ENCODE measurements at regions not wholly inside any gene's neighbourhood (a gene's known extent, or its start where the extent isn't known, plus 50 kb on each side); places are given as distances from the start of the nearest gene placed in this dataset.

GRCh38 chr18:35862119-35862640 is 110.3 kb upstream of the RMP24 start:
- TF ChIP-seq, protein P1, sequence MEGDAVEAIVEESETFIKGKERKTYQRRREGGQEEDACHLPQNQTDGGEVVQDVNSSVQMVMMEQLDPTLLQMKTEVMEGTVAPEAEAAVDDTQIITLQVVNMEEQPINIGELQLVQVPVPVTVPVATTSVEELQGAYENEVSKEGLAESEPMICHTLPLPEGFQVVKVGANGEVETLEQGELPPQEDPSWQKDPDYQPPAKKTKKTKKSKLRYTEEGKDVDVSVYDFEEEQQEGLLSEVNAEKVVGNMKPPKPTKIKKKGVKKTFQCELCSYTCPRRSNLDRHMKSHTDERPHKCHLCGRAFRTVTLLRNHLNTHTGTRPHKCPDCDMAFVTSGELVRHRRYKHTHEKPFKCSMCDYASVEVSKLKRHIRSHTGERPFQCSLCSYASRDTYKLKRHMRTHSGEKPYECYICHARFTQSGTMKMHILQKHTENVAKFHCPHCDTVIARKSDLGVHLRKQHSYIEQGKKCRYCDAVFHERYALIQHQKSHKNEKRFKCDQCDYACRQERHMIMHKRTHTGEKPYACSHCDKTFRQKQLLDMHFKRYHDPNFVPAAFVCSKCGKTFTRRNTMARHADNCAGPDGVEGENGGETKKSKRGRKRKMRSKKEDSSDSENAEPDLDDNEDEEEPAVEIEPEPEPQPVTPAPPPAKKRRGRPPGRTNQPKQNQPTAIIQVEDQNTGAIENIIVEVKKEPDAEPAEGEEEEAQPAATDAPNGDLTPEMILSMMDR (IDR thresholded peaks at IDR 0.05) = no peak
- H2AFZ ChIP-seq = peak overlapping the region; percentile 66
- H3K27ac ChIP-seq = peak overlapping the region; percentile 49
- no peaks in the 10 kb centered on the region for H3K36me3 ChIP-seq (ENCODE audit: control insufficient read depth, insufficient read depth, low read length)
- H3K4me3 ChIP-seq (ENCODE audit: low read depth, low read length) = no peak overlapping the region
- H3K4me2 ChIP-seq (ENCODE audit: low read length) = peak overlapping the region; percentile 47
- H3K27me3 ChIP-seq (ENCODE audit: control insufficient read depth, insufficient read depth, low read length) = no peaks in the 10 kb centered on the region
- no peaks in the 10 kb centered on the region for H3K79me2 ChIP-seq
- no peaks in the 10 kb centered on the region for H3K9me3 ChIP-seq (ENCODE audit: control insufficient read depth, low read length)
- no peak overlapping the region for H3K9ac ChIP-seq
- H3K4me1 ChIP-seq = peaks cover 13% of the 10 kb centered on the region

- Histone ChIP-seq H3K36me3 (ENCODE audit: control insufficient read depth, insufficient read depth, low read length) (no peaks in the 10 kb centered on the region), H3K4me2 (ENCODE audit: low read length) (no peak overlapping the region), H3K4me1 (peaks cover 13% of the 10 kb centered on the region), H3K4me3 (ENCODE audit: low read depth, low read length) (no peak overlapping the region), H3K27me3 (ENCODE audit: control insufficient read depth, insufficient read depth, low read length) (no peaks in the 10 kb centered on the region), H3K27ac (no peak overlapping the region), H3K9ac (no peak overlapping the region), H2AFZ (no peak overlapping the region), H3K9me3 (ENCODE audit: control insufficient read depth, low read length) (no peaks in the 10 kb centered on the region), H3K79me2 (no peaks in the 10 kb centered on the region)
- TF ChIP-seq, protein P1 (IDR thresholded peaks at IDR 0.05) = no peak
Measured at GRCh38 chr18:35864916-35865315, 107.6 kb upstream of the RMP24 start.

DNA sequence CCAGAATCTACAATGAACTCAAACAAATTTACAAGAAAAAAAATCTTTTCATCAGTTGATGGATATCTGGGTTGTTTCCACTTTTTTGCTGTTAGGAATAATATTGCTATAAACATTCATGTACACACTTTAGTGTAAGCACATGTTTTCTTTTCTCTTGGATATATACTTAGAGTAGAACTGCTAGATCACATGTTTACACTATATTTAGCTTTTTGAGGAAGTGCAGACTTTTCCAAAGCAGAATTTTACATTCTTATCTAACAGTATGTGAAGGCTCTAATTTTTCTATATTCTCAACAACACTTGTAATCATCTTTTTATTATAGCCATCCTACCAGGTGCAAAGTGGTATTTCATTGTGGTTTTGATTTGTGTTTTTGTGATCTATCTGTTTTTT is 103.6 kb upstream of the RMP24 start:
- no peaks in the 10 kb centered on the region for H3K27me3 ChIP-seq (ENCODE audit: control insufficient read depth, insufficient read depth, low read length)
- no peaks in the 10 kb centered on the region for H3K36me3 ChIP-seq (ENCODE audit: control insufficient read depth, insufficient read depth, low read length)
- no peaks in the 10 kb centered on the region for H3K79me2 ChIP-seq
- no peaks in the 10 kb centered on the region for H3K9me3 ChIP-seq (ENCODE audit: control insufficient read depth, low read length)
- TF ChIP-seq, protein P1 (IDR thresholded peaks at IDR 0.05) = no peak
- H3K4me3 ChIP-seq (ENCODE audit: low read depth, low read length) = no peak overlapping the region
- H2AFZ ChIP-seq = no peak overlapping the region
- H3K27ac ChIP-seq = no peak overlapping the region
- H3K4me2 ChIP-seq (ENCODE audit: low read length) = no peak overlapping the region
- H3K9ac ChIP-seq = no peak overlapping the region
- no peaks in the 10 kb centered on the region for H3K4me1 ChIP-seq

- Histone ChIP-seq H3K36me3 (ENCODE audit: control insufficient read depth, insufficient read depth, low read length) (no peaks in the 10 kb centered on the region), H2AFZ (no peak overlapping the region), H3K4me2 (ENCODE audit: low read length) (no peak overlapping the region), H3K9me3 (ENCODE audit: control insufficient read depth, low read length) (no peaks in the 10 kb centered on the region), H3K27me3 (ENCODE audit: control insufficient read depth, insufficient read depth, low read length) (no peaks in the 10 kb centered on the region), H3K79me2 (no peaks in the 10 kb centered on the region), H3K9ac (no peak overlapping the region), H3K4me3 (ENCODE audit: low read depth, low read length) (no peak overlapping the region), H3K27ac (no peak overlapping the region), H3K4me1 (no peaks in the 10 kb centered on the region)
- TF ChIP-seq, protein P1 (IDR thresholded peaks at IDR 0.05) = no peak
Measured at GRCh38 chr18:35871337-35871736, 101.1 kb upstream of the RMP24 start.

- TF ChIP-seq, protein P1 (IDR thresholded peaks at IDR 0.05) = no peak
- Histone ChIP-seq H3K27ac (no peak overlapping the region), H3K4me1 (no peaks in the 10 kb centered on the region), H3K79me2 (no peaks in the 10 kb centered on the region), H3K36me3 (ENCODE audit: control insufficient read depth, insufficient read depth, low read length) (no peaks in the 10 kb centered on the region), H2AFZ (no peak overlapping the region), H3K9ac (no peak overlapping the region), H3K4me3 (ENCODE audit: low read depth, low read length) (no peak overlapping the region), H3K4me2 (ENCODE audit: low read length) (no peak overlapping the region), H3K9me3 (ENCODE audit: control insufficient read depth, low read length) (no peaks in the 10 kb centered on the region), H3K27me3 (ENCODE audit: control insufficient read depth, insufficient read depth, low read length) (no peaks in the 10 kb centered on the region)
Measured at GRCh38 chr18:35875566-35875965, 96.9 kb upstream of the RMP24 start.
